ENCODE measurements at regions not wholly inside any gene's neighbourhood (a gene's known extent, or its start where the extent isn't known, plus 50 kb on each side); places are given as distances from the start of the nearest gene placed in this dataset.

DNA sequence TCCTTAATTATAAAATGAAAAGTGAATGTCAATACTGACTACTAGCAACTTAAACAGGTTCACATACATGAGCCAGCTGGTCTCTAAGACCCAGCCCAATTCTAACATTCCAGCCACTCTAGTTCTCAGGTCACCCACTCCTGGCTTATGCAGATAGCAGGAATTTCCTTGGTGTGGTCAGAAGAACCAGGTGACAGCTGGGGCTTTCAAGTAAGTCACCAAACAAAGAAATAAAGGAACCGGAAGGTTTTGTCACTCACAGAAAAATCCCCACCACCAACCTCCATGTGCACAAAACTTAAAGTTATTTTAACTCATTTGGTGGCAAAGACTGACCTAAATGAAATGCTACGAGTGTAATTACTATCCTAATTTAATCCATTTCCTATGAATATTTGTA is 129.6 kb upstream of the CDKN3 start:
- TF ChIP-seq, protein P1, sequence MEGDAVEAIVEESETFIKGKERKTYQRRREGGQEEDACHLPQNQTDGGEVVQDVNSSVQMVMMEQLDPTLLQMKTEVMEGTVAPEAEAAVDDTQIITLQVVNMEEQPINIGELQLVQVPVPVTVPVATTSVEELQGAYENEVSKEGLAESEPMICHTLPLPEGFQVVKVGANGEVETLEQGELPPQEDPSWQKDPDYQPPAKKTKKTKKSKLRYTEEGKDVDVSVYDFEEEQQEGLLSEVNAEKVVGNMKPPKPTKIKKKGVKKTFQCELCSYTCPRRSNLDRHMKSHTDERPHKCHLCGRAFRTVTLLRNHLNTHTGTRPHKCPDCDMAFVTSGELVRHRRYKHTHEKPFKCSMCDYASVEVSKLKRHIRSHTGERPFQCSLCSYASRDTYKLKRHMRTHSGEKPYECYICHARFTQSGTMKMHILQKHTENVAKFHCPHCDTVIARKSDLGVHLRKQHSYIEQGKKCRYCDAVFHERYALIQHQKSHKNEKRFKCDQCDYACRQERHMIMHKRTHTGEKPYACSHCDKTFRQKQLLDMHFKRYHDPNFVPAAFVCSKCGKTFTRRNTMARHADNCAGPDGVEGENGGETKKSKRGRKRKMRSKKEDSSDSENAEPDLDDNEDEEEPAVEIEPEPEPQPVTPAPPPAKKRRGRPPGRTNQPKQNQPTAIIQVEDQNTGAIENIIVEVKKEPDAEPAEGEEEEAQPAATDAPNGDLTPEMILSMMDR (optimal IDR thresholded peaks at IDR 0.05 in 1 of 3, IDR thresholded peaks at IDR 0.05 in 1 of 3, conservative IDR thresholded peaks at IDR 0.05 in 1 of 3; ENCODE audit: extremely low read depth in 1 of 3, insufficient read depth in 2 of 3, low read length in 3 of 3) = no peak
- TF ChIP-seq EZH2 (IDR thresholded peaks at IDR 0.05; ENCODE audit: low read length) = no peak
